Ureter (tissue), 1 donor: ENCODE measurements at regions not wholly inside any gene's neighbourhood (a gene's known extent, or its start where the extent isn't known, plus 50 kb on each side); places are given as distances from the start of the nearest gene placed in this dataset.
"Not testable (repeated sequence)": the region's sequence is repeated elsewhere in the genome, so short reads cannot be mapped to it uniquely, and the experiment has no call there.

Experiments
- DNase-seq: peaks from one replicate; pipeline ENCODE4 v3.0.0-alpha.2; 2020; ENCODE audit warnings: low spot score
- donor health status: DM: yes; HTN: yes; CAD: no.

GRCh38 chrX:13420545-13421183, 100.8 kb upstream of the ATXN3L start:
- no peak for DNase-seq

DNA sequence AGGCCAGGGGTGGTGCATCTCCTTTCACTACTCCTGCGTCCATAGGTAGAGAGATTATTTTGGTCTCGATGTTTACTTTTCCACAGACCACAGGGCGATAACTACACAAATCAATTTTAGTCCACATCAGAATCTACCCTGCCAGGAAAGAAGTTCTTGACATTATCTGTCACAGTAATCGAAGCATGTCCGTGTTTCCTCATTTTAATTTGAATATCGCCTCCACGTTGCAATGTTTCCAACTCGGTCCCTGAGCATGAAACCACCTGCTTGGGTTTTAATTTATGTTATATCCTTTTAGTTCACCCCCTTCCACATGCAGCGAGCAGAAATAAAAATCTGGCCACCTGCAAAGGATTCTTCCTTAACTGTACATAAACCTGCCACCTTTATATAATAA, 100.1 kb upstream of the ATXN3L start:
- no peak for DNase-seq

- DNase-seq, result no peak
Observed at GRCh38 chrX:13419276-13419675, 99.4 kb upstream of the ATXN3L start.

DNA sequence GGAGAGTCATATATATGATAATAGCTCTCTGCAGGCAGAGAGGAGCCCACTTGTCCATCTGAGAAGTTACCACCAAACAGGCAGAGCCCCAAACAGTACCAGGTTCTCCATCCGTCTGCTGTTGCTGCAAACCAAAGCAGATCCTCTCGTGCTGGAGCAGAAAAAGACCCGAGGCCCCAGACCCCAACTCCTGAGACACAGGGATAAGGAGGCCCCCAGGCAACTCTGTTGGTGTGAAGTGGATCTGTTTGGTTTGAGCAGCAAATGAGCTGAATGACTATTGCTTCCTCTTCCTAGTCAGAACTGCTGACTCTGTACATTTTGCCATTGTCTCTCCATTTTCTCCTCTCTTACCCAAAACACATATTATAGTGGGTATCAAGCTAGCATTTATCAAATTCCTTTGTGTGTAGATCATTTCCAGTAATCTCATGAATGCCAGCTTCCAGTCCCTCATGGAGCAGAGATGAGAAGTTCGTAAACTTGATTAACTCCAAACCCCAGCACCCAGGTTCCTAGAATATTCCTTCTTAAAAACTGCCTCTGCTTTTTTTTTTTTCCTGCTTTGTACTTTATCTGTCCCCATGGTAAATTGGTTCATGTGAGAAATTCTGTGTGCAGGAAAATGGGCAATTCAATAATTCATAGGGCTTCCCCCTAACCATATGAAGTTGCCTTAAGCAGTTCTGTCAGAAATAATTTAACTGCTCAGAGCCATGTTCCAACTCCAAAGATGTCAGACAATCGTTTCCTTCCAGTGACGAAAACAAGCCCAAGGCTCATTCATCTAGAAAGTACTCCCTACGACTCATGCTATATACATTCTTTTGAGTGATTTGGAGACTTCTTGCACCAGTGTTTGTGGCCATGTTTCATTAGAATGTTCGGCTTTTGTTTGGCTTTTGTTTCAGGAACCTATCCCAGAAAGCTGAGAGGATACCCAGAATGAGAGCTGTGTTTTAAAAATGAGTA, 98.6 kb upstream of the ATXN3L start:
- DNase-seq, result no peak

DNA sequence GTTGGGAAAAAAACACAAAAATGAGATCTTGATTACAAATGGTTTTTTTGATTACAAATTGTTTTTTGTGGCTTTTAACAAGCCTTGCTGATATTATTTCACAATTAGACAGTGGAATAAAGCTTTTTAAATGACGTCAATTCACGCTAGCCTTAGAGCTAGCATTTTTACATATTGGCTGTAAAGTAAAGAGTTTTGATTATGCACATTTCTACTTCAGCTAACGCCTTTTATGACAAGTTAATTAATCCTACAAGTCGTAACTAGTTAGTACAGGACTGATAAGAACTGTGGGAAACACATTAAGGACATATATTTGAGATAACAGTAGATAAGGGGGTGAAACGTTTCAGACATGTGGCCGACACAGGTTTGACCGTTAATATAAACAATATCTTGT, 95.7 kb upstream of the ATXN3L start:
- DNase-seq, result no peak

GRCh38 chrX:13414006-13414647, 94.3 kb upstream of the ATXN3L start:
- no peak for DNase-seq

GRCh38 chrX:13412208-13412600, 92.4 kb upstream of the ATXN3L start:
- no peak for DNase-seq

- DNase-seq, result no peak
Observed at GRCh38 chrX:13411496-13412207, 91.8 kb upstream of the ATXN3L start.

DNA sequence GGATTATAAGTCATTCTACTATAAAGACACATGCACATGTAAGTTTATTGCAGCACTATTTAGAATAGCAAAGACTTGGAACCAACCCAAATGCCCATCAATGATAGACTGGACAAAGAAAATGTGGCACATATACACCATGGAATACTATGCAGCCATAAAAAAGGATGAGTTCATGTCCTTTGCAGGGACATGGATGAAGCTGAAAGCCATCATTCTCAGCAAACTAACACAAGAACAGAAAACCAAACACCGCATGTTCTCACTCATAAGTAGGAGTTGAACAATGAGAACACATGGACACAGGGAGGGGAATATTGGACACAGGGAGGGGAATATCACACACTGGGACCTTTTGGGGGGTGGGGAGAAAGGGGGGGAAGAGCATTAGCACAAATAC, 88.7 kb upstream of the ATXN3L start:
- DNase-seq, result not testable (repeated sequence)

DNA sequence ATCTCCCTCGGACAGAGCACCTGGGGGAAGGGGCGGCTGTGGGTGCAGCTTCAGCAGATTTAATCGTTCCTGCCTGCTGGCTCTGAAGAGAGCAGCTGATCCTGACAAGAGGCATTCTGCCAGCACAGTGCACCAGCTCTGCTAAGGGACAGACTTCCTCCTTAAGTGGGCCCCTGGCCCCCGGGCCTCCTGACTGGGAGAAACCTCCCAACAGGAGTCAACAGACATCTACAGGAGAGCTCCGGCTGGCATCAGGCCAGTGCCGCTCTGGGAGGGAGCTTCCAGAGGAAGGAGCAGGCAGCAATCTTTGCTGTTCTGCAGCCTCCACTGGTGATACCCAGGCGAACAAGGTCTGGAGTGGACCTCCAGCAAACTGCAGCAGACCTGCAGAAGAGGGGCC, 84.9 kb upstream of the ATXN3L start:
- not testable (repeated sequence) for DNase-seq

DNA sequence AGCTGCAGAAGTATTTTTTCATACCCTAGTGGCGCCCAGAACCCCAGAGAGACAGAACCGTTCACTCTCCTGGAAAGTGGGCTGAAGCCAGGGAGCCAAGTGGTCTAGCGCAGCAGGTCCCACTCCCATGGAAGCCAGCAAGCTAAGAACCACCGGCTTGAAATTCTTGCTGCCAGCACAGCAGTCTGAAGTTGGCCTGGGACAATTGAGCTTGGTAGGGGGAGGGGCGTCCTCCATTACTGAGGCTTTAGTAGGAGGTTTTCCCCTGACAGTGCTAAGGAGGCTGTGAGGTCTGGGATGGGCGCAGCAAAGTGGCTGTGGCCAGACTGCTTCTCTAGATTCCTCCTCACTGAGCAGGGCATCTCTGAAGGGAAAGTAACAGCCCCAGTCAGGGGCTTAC, 84.5 kb upstream of the ATXN3L start:
- DNase-seq, result no peak

GRCh38 chrX:13401724-13402123, 81.9 kb upstream of the ATXN3L start:
- DNase-seq, result no peak

DNA sequence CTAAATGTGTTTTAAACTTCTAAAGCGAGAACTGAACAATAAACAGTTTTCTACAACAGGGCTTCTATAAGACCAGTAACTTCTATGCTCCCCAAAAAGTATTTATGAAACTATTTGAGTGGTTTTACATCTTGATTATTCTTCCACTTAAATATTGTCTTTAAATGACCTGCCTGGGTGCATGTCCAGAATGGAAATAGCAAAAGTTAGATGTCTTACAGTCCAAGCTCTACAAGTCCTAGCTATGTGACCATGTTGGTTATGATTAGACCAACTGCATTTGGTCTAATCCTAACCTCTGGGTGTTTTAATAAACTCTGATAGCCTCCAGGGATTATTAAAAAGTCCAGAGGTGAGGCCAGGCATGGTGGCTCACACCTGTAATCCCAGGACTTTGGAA, 79.0 kb upstream of the ATXN3L start:
- no peak for DNase-seq

GRCh38 chrX:13397878-13398818, 78.3 kb upstream of the ATXN3L start:
- DNase-seq, result peak; percentile 57

DNA sequence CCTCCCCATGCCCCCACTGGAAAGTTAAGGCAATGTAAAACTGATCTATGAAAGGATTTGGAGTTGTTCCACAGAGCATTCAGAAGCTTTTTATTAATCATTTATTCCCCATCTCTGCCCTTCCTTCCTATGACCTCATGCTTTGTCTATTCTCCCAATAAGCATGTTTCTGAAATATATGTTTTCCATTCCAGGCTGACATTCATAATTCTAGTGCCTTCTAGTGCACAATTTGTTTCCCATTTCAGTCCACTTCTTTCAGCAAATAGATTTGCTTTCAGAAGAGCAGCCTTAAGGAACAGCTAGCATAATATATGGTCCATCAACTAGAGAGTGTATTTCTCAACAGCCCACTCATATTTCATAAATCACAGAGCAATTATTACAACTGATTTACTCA, 77.1 kb upstream of the ATXN3L start:
- no peak for DNase-seq

DNA sequence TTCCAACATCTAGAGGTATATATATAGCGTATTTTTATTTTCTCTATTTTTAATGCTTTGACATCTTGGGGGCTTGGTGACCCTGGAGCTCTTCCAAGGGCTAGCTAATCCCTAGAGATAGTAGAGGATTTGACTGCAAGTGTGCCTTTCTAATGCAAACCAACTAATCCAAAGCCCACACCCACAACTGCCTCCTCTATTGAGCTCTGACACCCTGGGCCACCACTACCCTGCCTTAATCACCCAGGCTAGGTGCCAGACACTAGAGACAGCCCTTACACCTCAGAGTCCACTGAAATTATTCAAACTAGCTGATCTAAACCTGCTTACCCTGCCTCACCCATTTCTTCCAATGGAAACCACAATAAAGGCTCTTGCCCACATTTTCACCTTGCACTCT, 69.6 kb upstream of the ATXN3L start:
- no peak for DNase-seq

GRCh38 chrX:13387666-13388494, 68.0 kb upstream of the ATXN3L start:
- no peak for DNase-seq

- DNase-seq, result no peak
Observed at GRCh38 chrX:13386636-13387035, 66.8 kb upstream of the ATXN3L start.

DNA sequence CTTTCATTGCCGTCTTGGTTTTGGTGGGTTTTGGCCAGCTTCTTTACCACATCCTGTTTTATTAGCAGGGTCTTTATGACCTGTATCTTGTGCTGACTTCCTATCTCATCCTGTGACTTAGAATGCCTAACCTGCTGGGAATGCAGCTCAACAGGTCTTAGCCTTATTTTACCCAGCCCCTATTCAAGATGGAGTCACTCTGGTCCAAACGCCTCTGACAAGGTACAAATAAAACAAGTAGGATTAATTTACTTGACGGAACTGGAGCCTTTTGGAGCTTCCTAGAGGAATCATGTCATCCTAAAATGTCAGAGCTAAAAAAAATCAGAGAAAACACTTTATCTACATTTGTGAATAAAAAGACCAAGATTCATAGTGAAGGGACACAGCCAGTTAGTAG, 66.2 kb upstream of the ATXN3L start:
- no peak for DNase-seq

DNA sequence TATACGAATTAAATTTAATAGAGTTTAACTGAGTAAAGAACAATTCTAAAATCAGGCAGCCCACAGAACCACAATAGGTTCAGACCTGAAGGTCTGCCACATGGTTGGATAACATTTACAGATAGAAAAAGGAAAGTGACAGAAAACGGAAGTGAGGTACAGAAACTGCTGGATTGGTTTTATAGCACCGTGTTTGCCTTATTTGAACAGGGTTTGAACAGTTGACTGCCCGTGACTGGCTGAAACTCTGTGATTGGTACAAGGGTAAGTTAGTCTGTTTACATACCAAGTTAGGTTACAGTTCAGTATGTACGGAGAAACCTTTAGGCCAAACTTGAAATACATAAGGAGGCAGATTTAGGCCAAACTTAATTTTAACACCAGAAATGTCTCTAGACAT, 64.1 kb upstream of the ATXN3L start:
- no peak for DNase-seq
